Dermis microvascular lymphatic vessel endothelial cell (primary cell): ENCODE measurements at regions not wholly inside any gene's neighbourhood (a gene's known extent, or its start where the extent isn't known, plus 50 kb on each side); places are given as distances from the start of the nearest gene placed in this dataset.

Experiments used
- DNase-seq, 2 donors: peaks; one replicate each; pipeline versions ENCODE4 v3.0.0 to v3.0.0-alpha.2; 2010; ENCODE audit warnings: low read depth in 2 of 2

- no peak for DNase-seq
These were observed 544.1 kb downstream of the EPHA5 start for GRCh38 chr4:65126200-65126599.

GRCh38 chr4:65120287-65120686 lies 550.0 kb downstream of the EPHA5 start:
- no peak for DNase-seq

DNA sequence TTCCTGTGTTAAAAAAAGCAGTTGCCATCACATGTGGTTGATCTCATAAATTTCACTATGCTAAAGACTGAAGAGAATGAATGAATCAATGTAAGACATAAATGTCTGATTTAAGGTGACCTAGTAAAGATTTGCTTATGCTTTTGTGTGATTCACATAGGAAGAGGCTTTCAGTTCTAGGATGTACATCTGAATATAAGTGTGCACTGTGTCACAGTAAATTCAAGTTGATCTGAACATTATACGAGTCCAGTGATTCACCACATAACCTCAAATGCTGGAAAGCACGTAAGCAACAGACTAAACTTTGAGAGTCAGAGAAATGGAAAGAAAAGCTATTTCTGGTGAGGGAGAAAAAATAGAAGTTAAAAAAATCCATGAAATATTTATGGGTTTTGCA lies 567.9 kb downstream of the EPHA5 start:
- DNase-seq = no peak

GRCh38 chr4:65096630-65097029 lies 573.7 kb downstream of the EPHA5 start:
- no peak for DNase-seq

GRCh38 chr4:65089666-65090065 lies 580.6 kb downstream of the EPHA5 start:
- no peak for DNase-seq

GRCh38 chr4:65083076-65083475 lies 587.2 kb downstream of the EPHA5 start:
- no peak for DNase-seq

- no peak for DNase-seq
These were observed 598.7 kb downstream of the EPHA5 start for GRCh38 chr4:65071564-65071963.

DNA sequence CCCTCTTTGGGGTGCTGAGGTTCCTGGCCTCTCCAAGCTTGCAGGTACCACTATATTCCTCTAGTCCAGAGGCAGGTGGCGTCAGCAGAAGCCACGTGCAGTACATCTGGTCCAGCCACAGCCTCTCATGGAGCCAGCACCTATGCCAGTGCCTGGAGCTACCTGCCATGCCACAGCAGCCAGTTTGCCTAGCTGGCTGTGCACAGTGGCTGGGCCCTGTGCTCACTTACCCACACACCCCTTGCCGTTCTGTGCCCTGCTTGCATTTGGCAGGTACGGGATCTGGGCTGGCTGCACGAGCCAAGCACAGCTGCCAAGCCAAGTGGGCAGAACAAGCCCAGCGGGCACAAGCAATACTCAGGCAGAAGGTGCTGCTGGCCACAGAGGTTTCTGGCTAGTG lies 601.1 kb downstream of the EPHA5 start:
- no peak for DNase-seq

DNA sequence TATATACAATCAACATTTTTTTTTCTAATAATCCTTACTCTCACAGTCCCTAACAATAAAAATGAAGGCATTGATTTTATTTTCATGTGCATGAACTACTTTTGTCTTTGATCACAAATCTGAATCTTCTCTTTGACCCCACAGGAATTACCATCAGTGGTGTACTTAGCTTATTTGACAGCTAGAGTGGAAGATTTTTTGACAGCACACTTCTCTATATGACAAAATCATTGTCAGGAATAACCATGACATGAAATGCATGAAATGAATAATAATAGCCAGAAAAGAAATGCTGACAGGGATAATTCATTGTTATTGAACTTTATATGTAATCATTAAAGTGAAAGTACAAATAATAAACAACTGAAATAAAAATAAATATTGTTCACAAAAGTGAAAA lies 604.2 kb downstream of the EPHA5 start:
- no peak for DNase-seq

- no peak for DNase-seq
These were observed 606.7 kb downstream of the EPHA5 start for GRCh38 chr4:65063601-65064000.

DNA sequence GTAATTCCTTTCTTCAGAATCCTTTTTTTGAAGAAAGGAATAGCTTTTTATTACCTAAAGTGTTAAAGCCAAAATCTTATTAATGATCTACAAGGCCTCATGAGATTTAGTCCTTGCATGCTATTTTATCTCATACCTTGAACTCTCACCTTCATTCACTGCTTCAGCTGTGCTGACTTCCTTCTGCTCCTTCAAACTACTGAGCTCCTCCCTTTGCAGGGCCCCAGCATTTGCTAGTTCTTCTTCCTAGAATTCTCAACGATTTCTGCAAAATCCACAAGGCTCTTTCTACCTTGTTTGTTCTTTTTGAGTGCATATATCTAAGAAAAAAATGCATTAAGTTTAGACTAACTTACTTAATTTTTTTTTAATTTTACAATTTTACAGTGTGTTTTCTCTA lies 619.5 kb downstream of the EPHA5 start:
- no peak for DNase-seq

DNA sequence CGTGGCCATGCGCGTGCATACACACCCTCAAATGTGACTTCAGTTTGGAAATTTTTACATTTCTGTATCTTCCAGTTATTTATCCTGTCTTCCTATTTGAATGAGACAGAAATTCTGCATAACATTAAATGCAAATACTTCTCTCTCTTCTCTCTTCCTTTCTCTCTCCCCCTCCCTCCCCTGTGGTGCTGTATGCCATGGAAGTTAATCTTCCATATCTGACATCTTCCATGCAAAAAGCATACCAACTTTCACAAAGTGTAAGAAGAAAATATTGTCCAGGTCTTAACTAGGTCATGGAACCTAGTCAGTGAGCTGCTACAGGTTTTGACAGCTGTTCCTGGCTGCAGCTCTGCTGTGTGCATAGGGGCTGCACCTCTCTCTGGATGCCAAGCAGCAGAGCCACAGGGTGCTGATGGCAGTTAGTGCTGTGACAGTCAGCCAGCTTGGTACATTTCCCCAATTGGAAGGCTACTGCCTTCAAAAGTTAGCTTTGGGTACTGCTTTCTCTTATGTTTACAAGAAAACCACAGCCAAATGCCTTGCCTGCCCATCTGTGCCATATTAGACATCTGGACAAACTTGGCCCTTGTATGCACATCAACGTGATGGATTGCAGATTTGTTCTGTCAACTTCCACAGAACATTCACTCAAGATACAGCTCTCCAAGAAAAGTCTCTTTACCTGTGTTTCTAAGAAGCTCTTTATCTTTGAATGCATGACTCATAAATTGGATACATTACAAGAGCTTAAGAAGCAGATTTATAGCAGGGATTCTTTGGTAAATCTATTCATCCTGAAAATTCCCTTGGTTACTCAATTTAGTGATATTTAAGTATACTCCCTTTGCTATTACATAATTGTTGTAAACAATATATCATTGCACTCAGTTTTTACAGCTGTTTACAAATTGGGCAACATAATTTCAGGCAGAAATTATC lies 623.8 kb downstream of the EPHA5 start:
- DNase-seq = no peak

DNA sequence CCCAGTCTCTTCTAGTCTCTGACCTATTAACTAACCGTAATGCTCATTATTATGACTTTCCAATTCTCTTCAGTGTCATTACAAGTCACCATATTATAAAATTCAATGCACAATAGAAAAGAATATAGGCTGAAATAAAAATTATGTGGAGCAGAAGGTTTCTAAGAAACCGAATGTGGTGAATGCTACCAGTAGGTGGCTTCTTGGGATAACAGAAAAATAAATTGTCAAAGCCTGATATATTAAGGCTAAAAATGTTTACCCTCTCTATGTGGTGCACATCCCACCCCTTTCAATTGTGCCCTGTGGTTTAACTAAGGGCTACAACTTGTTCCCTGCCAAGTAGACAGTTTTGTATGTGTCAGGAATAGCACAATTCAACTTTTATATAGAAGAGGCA lies 624.6 kb upstream of the TECRL start:
- no peak for DNase-seq

- DNase-seq = no peak
These were observed 619.3 kb upstream of the TECRL start for GRCh38 chr4:65028592-65028991.

GRCh38 chr4:65023883-65024670 lies 614.8 kb upstream of the TECRL start:
- no peak for DNase-seq

GRCh38 chr4:65023081-65023480 lies 613.8 kb upstream of the TECRL start:
- DNase-seq = no peak

DNA sequence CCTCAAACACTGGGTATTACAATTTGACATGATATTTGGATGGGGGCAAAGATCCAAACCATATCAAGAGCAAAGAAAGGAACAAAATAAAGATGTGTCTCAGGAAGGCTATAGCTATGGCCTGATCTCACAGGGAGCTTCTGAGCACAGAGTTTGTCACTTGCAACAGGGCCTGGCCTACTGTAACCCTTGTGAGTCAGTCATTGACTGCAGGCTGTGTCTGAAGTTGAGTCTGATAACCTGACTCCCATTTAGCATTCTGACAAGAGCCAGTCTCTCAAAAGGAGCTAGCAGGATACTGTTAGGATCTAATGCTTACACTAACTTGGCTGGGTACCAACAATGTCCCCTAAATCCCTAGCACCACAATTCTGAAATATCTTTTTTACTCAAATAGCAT lies 612.5 kb upstream of the TECRL start:
- DNase-seq = no peak

DNA sequence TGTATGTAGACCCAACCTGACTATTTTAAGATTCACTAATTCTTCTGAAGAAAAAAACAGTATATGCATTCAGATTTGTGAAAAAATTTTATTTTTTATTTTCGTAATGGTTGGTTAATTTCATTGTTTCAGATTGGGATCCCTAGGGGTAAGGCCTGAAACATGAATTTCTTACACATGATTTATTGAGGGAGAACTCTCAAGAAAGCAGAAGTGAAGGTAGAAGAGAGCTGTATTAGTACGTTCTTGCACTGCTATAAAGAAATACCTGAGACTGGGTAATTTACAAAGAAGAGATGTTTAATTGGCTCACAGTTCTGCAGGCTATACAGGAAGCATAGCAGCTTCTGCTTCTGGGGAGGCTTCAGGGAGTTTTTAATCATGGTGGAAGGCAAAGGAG lies 611.9 kb upstream of the TECRL start:
- no peak for DNase-seq

- no peak for DNase-seq
These were observed 610.5 kb upstream of the TECRL start for GRCh38 chr4:65019775-65020174.

DNA sequence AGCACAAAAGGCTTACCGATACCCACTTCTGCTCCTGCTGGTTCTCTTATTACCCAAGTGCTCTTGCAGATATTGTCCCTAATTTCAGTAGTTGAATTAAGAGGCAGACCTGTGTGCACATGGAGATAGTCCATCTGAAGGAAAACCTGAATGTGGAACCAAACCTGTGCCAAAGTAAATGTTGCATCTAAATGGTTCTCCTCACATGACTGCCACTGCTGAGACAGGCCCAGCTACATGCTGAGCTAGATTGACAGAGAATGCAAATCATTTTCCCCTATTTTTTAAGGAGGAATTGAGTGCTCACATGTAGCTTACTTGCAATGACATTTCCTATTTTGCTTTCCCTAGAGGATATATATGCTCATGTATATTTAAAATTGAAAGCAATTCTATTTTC lies 609.1 kb upstream of the TECRL start:
- DNase-seq = no peak

GRCh38 chr4:65014078-65014477 lies 604.8 kb upstream of the TECRL start:
- no peak for DNase-seq

DNA sequence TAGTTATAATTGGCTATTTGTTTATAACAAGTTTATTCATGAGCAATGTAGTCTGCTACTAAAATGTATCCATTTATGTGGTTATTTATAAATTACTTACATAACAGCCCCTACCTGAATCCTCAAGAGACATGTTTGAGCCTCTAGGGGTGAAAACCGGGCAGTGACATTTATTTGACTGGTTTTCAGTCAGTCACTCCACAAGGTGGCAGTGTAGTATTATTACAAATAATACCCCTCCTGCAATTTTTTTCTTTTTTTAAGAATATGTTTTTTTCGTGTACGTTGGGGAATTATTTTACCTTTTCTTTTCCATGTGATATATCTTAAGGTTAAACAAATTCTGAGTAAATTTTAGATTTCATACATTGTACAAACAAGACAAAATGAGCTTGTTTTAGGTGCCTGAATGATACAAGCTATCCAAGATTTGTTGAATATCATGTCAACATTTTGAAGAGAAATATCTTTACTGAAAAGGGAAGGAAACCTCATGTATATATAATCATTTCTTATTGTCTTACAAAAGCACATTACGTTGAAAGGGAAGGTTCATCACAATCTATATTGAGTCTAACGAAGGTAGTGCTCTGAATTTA lies 598.7 kb upstream of the TECRL start:
- DNase-seq = peak; percentile 3 to 36
